BE2C (cell line): ENCODE measurements at regions not wholly inside any gene's neighbourhood (a gene's known extent, or its start where the extent isn't known, plus 50 kb on each side); places are given as distances from the start of the nearest gene placed in this dataset.
A peak's percentile ranks its signal among the peaks of the same experiment; 100 is the strongest.

ENCODE experiments used
- DNase-seq: peaks from one replicate; pipeline ENCODE4 v3.0.0-alpha.2; 2020
- H3K27me3 ChIP-seq: fragments of 250-450 bp; sonication (Bioruptor Pico); 2 replicates; pipeline ENCODE4 v1.5.1; 2020; ENCODE audit warnings: mild to moderate bottlenecking
- H3K36me3 ChIP-seq: fragments of 250-450 bp; sonication (Bioruptor Pico); 2 replicates; pipeline ENCODE4 v1.5.1; 2020; ENCODE audit warnings: mild to moderate bottlenecking
- H3K4me1 ChIP-seq: fragments of 250-450 bp; sonication (Bioruptor Pico); 2 replicates; pipeline ENCODE4 v1.5.1; 2020
- H3K4me3 ChIP-seq: 2 replicates; pipeline ENCODE4 v1.5.1; 2011; ENCODE audit warnings: low read depth, low read length
- H3K9me3 ChIP-seq: fragments of 250-450 bp; sonication (Bioruptor Pico); 2 replicates; pipeline ENCODE4 v1.5.1; 2020
- TF ChIP-seq, protein P1 (sequence below): IDR thresholded peaks from 2 replicates; pipeline ENCODE4 v1.5.1; 2012; ENCODE audit warnings: mild to moderate bottlenecking, low read depth, low read length

GRCh38 chr10:100656454-100656853, 88.9 kb upstream of the PAX2 start:
- peak; percentile 73 for DNase-seq
- TF ChIP-seq, protein P1, sequence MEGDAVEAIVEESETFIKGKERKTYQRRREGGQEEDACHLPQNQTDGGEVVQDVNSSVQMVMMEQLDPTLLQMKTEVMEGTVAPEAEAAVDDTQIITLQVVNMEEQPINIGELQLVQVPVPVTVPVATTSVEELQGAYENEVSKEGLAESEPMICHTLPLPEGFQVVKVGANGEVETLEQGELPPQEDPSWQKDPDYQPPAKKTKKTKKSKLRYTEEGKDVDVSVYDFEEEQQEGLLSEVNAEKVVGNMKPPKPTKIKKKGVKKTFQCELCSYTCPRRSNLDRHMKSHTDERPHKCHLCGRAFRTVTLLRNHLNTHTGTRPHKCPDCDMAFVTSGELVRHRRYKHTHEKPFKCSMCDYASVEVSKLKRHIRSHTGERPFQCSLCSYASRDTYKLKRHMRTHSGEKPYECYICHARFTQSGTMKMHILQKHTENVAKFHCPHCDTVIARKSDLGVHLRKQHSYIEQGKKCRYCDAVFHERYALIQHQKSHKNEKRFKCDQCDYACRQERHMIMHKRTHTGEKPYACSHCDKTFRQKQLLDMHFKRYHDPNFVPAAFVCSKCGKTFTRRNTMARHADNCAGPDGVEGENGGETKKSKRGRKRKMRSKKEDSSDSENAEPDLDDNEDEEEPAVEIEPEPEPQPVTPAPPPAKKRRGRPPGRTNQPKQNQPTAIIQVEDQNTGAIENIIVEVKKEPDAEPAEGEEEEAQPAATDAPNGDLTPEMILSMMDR: no peak
- H3K4me3 ChIP-seq: peak overlapping the region; percentile 72
- H3K4me1 ChIP-seq: peaks cover 11% of the 10 kb centered on the region
- H3K36me3 ChIP-seq: no peaks in the 10 kb centered on the region
- H3K9me3 ChIP-seq: no peaks in the 10 kb centered on the region
- no peaks in the 10 kb centered on the region for H3K27me3 ChIP-seq

GRCh38 chr10:100658269-100658668, 87.1 kb upstream of the PAX2 start:
- Histone ChIP-seq H3K27me3 (no peaks in the 10 kb centered on the region), H3K4me1 (peaks cover 15% of the 10 kb centered on the region), H3K9me3 (no peaks in the 10 kb centered on the region), H3K36me3 (no peaks in the 10 kb centered on the region), H3K4me3 (no peak overlapping the region)
- TF ChIP-seq, protein P1: no peak
- DNase-seq: no peak

DNA sequence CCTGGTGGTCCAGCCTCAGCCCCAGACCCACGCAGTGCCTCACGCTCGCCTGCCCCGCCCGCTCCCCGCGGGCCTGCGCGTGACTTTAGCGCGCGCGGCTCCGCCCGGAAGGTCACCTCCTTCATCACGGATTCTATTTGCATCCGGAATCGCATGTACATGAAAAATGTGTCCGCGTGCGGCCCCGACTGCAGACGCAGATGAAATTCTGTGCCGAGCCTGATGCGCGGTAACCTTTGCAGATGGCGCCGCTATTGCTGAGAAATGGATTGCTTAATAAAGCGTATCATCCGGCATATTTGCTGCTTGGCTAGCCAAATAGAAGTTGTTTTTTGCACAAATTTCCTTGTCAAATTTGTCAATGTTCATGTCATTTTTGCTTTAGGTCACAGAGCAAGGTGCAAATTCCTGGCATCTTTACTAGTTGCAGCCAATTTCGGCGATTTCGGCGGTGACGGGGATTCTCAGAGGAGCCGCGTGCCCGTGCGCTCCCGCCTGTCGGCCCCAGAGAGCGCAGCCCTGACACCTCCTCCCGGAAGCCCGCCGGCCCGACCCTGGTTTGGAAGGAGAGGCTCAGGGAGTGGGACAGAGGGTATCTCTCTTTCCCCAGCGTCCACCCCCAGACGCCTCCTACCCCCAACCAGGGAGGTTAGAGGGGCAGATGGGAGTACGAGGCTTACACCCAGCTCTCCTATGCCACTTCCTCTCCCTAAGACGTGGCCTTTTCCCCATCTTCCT, 85.9 kb upstream of the PAX2 start:
- no peaks in the 10 kb centered on the region for H3K36me3 ChIP-seq
- no peak for DNase-seq
- no peaks in the 10 kb centered on the region for H3K27me3 ChIP-seq
- peaks cover 12% of the 10 kb centered on the region for H3K4me1 ChIP-seq
- TF ChIP-seq, protein P1: no peak
- H3K4me3 ChIP-seq: no peak overlapping the region
- H3K9me3 ChIP-seq: no peaks in the 10 kb centered on the region

- Histone ChIP-seq H3K4me1 (peaks cover 12% of the 10 kb centered on the region), H3K9me3 (no peaks in the 10 kb centered on the region), H3K4me3 (no peak overlapping the region), H3K27me3 (no peaks in the 10 kb centered on the region), H3K36me3 (no peaks in the 10 kb centered on the region)
- DNase-seq: no peak
- TF ChIP-seq, protein P1: no peak
These were observed 85.0 kb upstream of the PAX2 start for GRCh38 chr10:100660365-100660764.

GRCh38 chr10:100660945-100661344, 84.4 kb upstream of the PAX2 start:
- Histone ChIP-seq H3K4me3 (no peak overlapping the region), H3K4me1 (peaks cover 10% of the 10 kb centered on the region), H3K36me3 (no peaks in the 10 kb centered on the region), H3K9me3 (no peaks in the 10 kb centered on the region), H3K27me3 (no peaks in the 10 kb centered on the region)
- TF ChIP-seq, protein P1: no peak
- no peak for DNase-seq

DNA sequence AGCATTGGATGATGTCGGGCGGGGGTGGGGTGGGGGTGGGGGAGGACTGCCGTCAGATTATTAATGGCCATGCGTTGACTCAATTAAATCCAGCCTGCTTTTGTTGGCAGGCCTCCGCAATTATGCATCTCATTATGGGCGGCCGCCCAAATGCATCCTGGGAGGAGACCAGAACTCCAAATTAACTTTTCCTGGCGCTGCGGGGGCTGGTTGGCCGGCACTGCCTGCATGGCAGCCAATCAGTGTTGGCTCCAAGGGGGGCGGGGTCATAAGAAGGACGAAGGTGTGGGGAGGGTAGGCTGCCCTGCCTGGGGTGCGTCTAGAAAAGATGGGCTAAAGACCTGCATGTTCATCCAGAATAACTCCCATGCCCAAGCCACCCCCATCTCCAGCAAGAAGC, 83.9 kb upstream of the PAX2 start:
- peaks cover 8% of the 10 kb centered on the region for H3K4me1 ChIP-seq
- H3K9me3 ChIP-seq: no peaks in the 10 kb centered on the region
- H3K36me3 ChIP-seq: no peaks in the 10 kb centered on the region
- DNase-seq: peak; percentile 88
- TF ChIP-seq, protein P1: no peak
- no peaks in the 10 kb centered on the region for H3K27me3 ChIP-seq
- no peak overlapping the region for H3K4me3 ChIP-seq
